GM12892 (cell line): ENCODE measurements at regions not wholly inside any gene's neighbourhood (a gene's known extent, or its start where the extent isn't known, plus 50 kb on each side); places are given as distances from the start of the nearest gene placed in this dataset.

ENCODE experiments used
- POLR2A ChIP-seq: IDR thresholded peaks from 2 replicates; pipeline ENCODE4 v1.6.1; 2011; ENCODE audit warnings: low read depth, low read length, control low read depth
- TAF1 ChIP-seq: IDR thresholded peaks from 2 replicates; pipeline ENCODE4 v1.6.1; 2011; ENCODE audit warnings: low read depth, mild to moderate bottlenecking, control low read depth, low read length, borderline replicate concordance

DNA sequence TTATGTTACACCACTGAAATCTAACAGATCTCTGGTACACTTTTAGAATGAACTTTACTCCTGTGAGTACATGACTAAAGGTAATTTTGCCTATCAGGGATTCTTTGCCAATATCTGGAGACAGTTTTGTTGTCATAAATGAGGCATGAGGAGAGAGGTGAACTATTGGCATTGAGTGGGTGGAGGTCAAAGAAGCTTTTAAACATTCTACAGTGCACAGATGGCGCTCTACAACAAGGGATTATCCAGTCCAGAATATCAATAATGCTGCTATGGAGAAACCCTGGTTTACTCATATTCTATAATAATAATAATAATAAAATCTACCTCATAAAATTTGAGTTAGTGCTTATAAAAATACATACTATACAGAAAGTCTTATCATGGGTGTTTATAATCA, 702.3 kb downstream of the SI start:
- TF ChIP-seq TAF1 (no peak), POLR2A (no peak)
